SK-N-SH (cell line): ENCODE measurements at regions not wholly inside any gene's neighbourhood (a gene's known extent, or its start where the extent isn't known, plus 50 kb on each side); places are given as distances from the start of the nearest gene placed in this dataset.

Experiments used
- CTCF ChIA-PET: fragments of 300-600, 350-600 bp; formaldehyde crosslinking; extraction: SDS; loops from one replicate; lab custom pipeline; 2021; lab: Yijun Ruan, JAX
- POLR2A ChIA-PET: fragments of 350-600 bp; sonication (Branson Sonifier 250); formaldehyde crosslinking; extraction: SDS; loops from one replicate; lab custom pipeline; 2020; ENCODE audit warnings: antibody characterized with exemption, inconsistent platforms; lab: Yijun Ruan, JAX
- DNase-seq: peaks from one replicate; pipeline ENCODE4 v3.0.0; 2012
- H2AFZ ChIP-seq: fragments of 200-600 bp; sonication (generic); 2 replicates; pipeline ENCODE4 v1.8.1; 2016; ENCODE audit warnings: antibody characterized with exemption, mild to moderate bottlenecking, low read depth
- H3F3A ChIP-seq: fragments of 200-600 bp; sonication (generic); replicated peaks from 2 replicates; pipeline ENCODE3; 2016; ENCODE audit warnings: antibody characterized with exemption, mild to moderate bottlenecking; ENCODE audit not compliant: insufficient read depth
- H3K27ac ChIP-seq, 2 experiments: fragments of 200-500 bp in 1 of 2; fragments of 200-600 bp in 1 of 2; sonication (Bioruptor generic) in 1 of 2; sonication (generic), shearing (Covaris generic) in 1 of 2; 2 replicates each; pipeline versions ENCODE4 v1.5.1 to v1.6.1; 2014 to 2016; ENCODE audit warnings: low read depth in 2 of 2, inconsistent platforms in 1 of 2, low read length in 1 of 2, mild to moderate bottlenecking in 1 of 2, mixed read lengths in 1 of 2
- H3K27me3 ChIP-seq: fragments of 200-600 bp; sonication (generic), shearing (Covaris generic); 2 replicates; pipeline ENCODE4 v1.6.1; 2016; ENCODE audit warnings: mixed run types; ENCODE audit not compliant: insufficient read depth
- H3K36me3 ChIP-seq, 2 experiments: fragments of 200-500 bp in 1 of 2; fragments of 200-600 bp in 1 of 2; sonication (Bioruptor generic) in 1 of 2; sonication (generic) in 1 of 2; replicated peaks in 1 of 2; 2 replicates each; pipeline versions ENCODE3 to v1.5.1; 2014 to 2016; ENCODE audit warnings: low read length in 1 of 2, mild to moderate bottlenecking in 1 of 2; ENCODE audit not compliant: insufficient read depth in 2 of 2, control insufficient read depth in 1 of 2
- H3K4me1 ChIP-seq, 2 experiments: fragments of 200-500 bp in 1 of 2; fragments of 200-600 bp in 1 of 2; sonication (Bioruptor generic) in 1 of 2; sonication (generic), shearing (Covaris generic) in 1 of 2; 2 replicates each; pipeline versions ENCODE4 v1.5.1 to v1.6.1; 2014 to 2016; ENCODE audit warnings: low read depth in 1 of 2, low read length in 1 of 2, mixed run types in 1 of 2; ENCODE audit not compliant: insufficient read depth in 2 of 2, control insufficient read depth in 1 of 2
- H3K4me2 ChIP-seq: fragments of 200-600 bp; sonication (generic), shearing (Covaris generic); 2 replicates; pipeline ENCODE4 v1.6.1; 2017; ENCODE audit warnings: mixed run types
- H3K4me3 ChIP-seq, 2 experiments: fragments of 200-500 bp in 1 of 2; fragments of 200-600 bp in 1 of 2; sonication (Bioruptor generic) in 1 of 2; sonication (generic), shearing (Covaris generic) in 1 of 2; 2 replicates each; pipeline versions ENCODE4 v1.5.1 to v1.8.1; 2014 to 2016; ENCODE audit warnings: low read depth in 2 of 2, inconsistent platforms in 1 of 2, low read length in 1 of 2, mild to moderate bottlenecking in 1 of 2, mixed read lengths in 1 of 2, moderate library complexity in 1 of 2
- H3K79me2 ChIP-seq: fragments of 200-600 bp; sonication (generic); 2 replicates; pipeline ENCODE4 v1.8.1; 2017; ENCODE audit warnings: mild to moderate bottlenecking; ENCODE audit not compliant: insufficient read depth
- H3K9ac ChIP-seq: fragments of 200-600 bp; sonication (generic); 2 replicates; pipeline ENCODE4 v1.6.1; 2017; ENCODE audit warnings: mixed run types
- H3K9me2 ChIP-seq: fragments of 200-600 bp; sonication (generic); 2 replicates; pipeline ENCODE4 v1.6.1; 2017; ENCODE audit warnings: mixed run types
- H3K9me3 ChIP-seq: fragments of 200-600 bp; sonication (generic); 2 replicates; pipeline ENCODE4 v1.6.1; 2017; ENCODE audit warnings: mixed run types, mild to moderate bottlenecking, moderate library complexity
- H4K20me1 ChIP-seq: fragments of 200-600 bp; sonication (generic); 2 replicates; pipeline ENCODE4 v1.6.1; 2017; ENCODE audit warnings: mild to moderate bottlenecking, mixed run types; ENCODE audit not compliant: insufficient read depth
- EZH2phosphoT487 ChIP-seq: fragments of 200-600 bp; sonication (generic); IDR thresholded peaks from 2 replicates; pipeline ENCODE4 v1.6.1; 2017; ENCODE audit warnings: low read depth, mixed run types, mild to moderate bottlenecking, antibody characterized with exemption, moderate library complexity, borderline replicate concordance
- FOXM1 ChIP-seq: IDR thresholded peaks from 2 replicates; pipeline ENCODE4 v1.4.0; 2012; ENCODE audit warnings: low read depth, mild to moderate bottlenecking
- JUND ChIP-seq: IDR thresholded peaks from 2 replicates; pipeline ENCODE4 v1.4.0; 2012
- MXI1 ChIP-seq: IDR thresholded peaks from 2 replicates; pipeline ENCODE4 v1.6.1; 2012; ENCODE audit warnings: mild to moderate bottlenecking, low read depth, low read length, improper control_type of control experiment
- NRF1 ChIP-seq: IDR thresholded peaks from 2 replicates; pipeline ENCODE4 v1.6.1; 2012; ENCODE audit warnings: low read depth, mild to moderate bottlenecking, low read length
- PBX3 ChIP-seq: IDR thresholded peaks from 2 replicates; pipeline ENCODE4; 2012
- POLR2AphosphoS5 ChIP-seq: IDR thresholded peaks from 2 replicates; pipeline ENCODE4 v1.6.1; 2012; ENCODE audit warnings: low read depth, low read length
- RAD21 ChIP-seq: IDR thresholded peaks from 2 replicates; pipeline ENCODE4 v1.6.1; 2012; ENCODE audit warnings: mild to moderate bottlenecking, low read length
- RCOR1 ChIP-seq: fragments of 150-350 bp; IDR thresholded peaks from 2 replicates; pipeline ENCODE4 v1.6.1; 2017; ENCODE audit warnings: antibody characterized with exemption, low read length
- RFX5 ChIP-seq: IDR thresholded peaks from 2 replicates; pipeline ENCODE4 v1.6.1; 2012; ENCODE audit warnings: mild to moderate bottlenecking, improper control_type of control experiment, low read length
- SMC3 ChIP-seq: IDR thresholded peaks from 2 replicates; pipeline ENCODE4 v1.6.1; 2012; ENCODE audit warnings: low read depth, low read length, improper control_type of control experiment
- TAF1 ChIP-seq: IDR thresholded peaks from 2 replicates; pipeline ENCODE4 v1.6.1; 2012; ENCODE audit warnings: low read depth, mild to moderate bottlenecking, low read length, moderate library complexity, borderline replicate concordance
- USF1 ChIP-seq: IDR thresholded peaks from 2 replicates; pipeline ENCODE4 v1.4.0; 2012; ENCODE audit warnings: low read depth, borderline replicate concordance
- YY1 ChIP-seq: IDR thresholded peaks from 2 replicates; pipeline ENCODE4 v1.4.0; 2012; ENCODE audit warnings: low read depth, mild to moderate bottlenecking
- ZBTB33 ChIP-seq: IDR thresholded peaks from 2 replicates; pipeline ENCODE4 v1.4.0; 2012; ENCODE audit warnings: low read depth, borderline replicate concordance
- WGBS: methylation state at CpG from one replicate; pipeline ENCODE4 v1.1.6; 2017; ENCODE audit warnings: low lambda C conversion rate; 5-methylcytosine and 5-hydroxymethylcytosine counted together

- 17% methylated on average over 2 of the region's 2 CpGs for WGBS
- H3F3A ChIP-seq = no peaks in the 10 kb centered on the region
- ChIA-PET POLR2A (no interaction called here), CTCF (interaction anchor here (1.6 kb wide), 1 partner anchor 419 kb away, joined by 5 read pairs; no protein-coding TSS in a partner anchor)
- H3K79me2 ChIP-seq = no peaks in the 10 kb centered on the region
- H3K9me2 ChIP-seq = no peaks in the 10 kb centered on the region
- no peaks in the 10 kb centered on the region; the same call in 1 of the 2 replicates for H3K27me3 ChIP-seq
- DNase-seq = no peak
- no peaks in the 10 kb centered on the region for H4K20me1 ChIP-seq
- no peak overlapping the region for H2AFZ ChIP-seq
- H3K9ac ChIP-seq = no peak overlapping the region
- TF ChIP-seq SMC3 = no peak
- no peak for TF ChIP-seq RAD21
- no peak for TF ChIP-seq POLR2AphosphoS5
- no peak for TF ChIP-seq NRF1
- TF ChIP-seq FOXM1 = no peak
- no peak for TF ChIP-seq RCOR1
- no peak for TF ChIP-seq MXI1
- no peak for TF ChIP-seq RFX5
- no peak for TF ChIP-seq JUND
- no peak for TF ChIP-seq ZBTB33
- no peak for TF ChIP-seq PBX3
- no peak for TF ChIP-seq YY1
- no peak for TF ChIP-seq EZH2phosphoT487
- no peak for TF ChIP-seq TAF1
- H3K4me1 ChIP-seq = no peaks in the 10 kb centered on the region; a peak in 1 of 4 replicates
- no peak overlapping the region for H3K4me3 ChIP-seq
- no peak overlapping the region for H3K4me2 ChIP-seq
- no peaks in the 10 kb centered on the region for H3K9me3 ChIP-seq
- H3K36me3 ChIP-seq = no peaks in the 10 kb centered on the region
- H3K27ac ChIP-seq = no peak overlapping the region
These were observed 353.3 kb upstream of the ACVR2A start for GRCh38 chr2:147491506-147491905.

- Histone ChIP-seq H3K4me1 (no peaks in the 10 kb centered on the region; a peak in 1 of 4 replicates), H3K27ac (no peak overlapping the region), H3K27me3 (no peaks in the 10 kb centered on the region; the same call in 1 of the 2 replicates), H3K9me3 (no peaks in the 10 kb centered on the region), H3K79me2 (no peaks in the 10 kb centered on the region), H3F3A (no peaks in the 10 kb centered on the region), H2AFZ (no peak overlapping the region), H4K20me1 (no peaks in the 10 kb centered on the region), H3K4me3 (no peak overlapping the region), H3K4me2 (no peak overlapping the region), H3K9me2 (no peaks in the 10 kb centered on the region), H3K36me3 (no peaks in the 10 kb centered on the region), H3K9ac (no peak overlapping the region)
- CTCF ChIA-PET = interaction anchor here (1.6 kb wide), 1 partner anchor 420 kb away, joined by 5 read pairs; no protein-coding TSS in a partner anchor
- POLR2A ChIA-PET = no interaction called here
- WGBS = under 1% methylated on average over 5 of the region's 5 CpGs
- TF ChIP-seq USF1 = no peak
- no peak for DNase-seq
These were observed 354.2 kb upstream of the ACVR2A start for GRCh38 chr2:147490401-147491261.
